GM18519 (cell line): ENCODE measurements at regions not wholly inside any gene's neighbourhood (a gene's known extent, or its start where the extent isn't known, plus 50 kb on each side); places are given as distances from the start of the nearest gene placed in this dataset.
"Not testable (repeated sequence)": the region's sequence is repeated elsewhere in the genome, so short reads cannot be mapped to it uniquely, and the experiment has no call there.

ENCODE experiments used
- ATAC-seq: cut with Tn5 transposase; IDR thresholded peaks from one replicate; pipeline ENCODE4 v1.9.1; 2021; ENCODE audit warnings: mild to moderate bottlenecking, moderate library complexity; ENCODE audit not compliant: unreplicated experiment, low FRiP score

DNA sequence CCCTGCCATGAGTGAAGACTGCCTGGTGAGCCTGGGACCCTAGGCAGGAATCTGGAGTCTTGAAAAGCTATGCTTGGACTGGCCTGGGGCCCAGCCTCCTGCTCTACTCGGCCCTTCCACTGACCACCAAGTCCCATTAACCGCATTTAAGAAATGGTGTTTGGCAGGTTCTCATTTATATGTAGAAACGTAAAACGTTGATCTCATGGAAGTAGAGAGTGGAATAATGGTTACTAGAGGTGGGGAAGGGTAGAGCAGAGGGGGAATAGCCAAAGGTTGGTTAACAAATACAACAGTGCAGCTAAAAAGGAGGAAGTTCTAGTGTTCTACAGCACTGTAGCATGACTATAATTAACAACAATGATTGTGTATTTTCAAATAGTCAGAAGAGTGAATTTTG, 72.9 kb upstream of the EED start:
- ATAC-seq: no peak

GRCh38 chr11:86167499-86168164, 76.9 kb upstream of the EED start:
- no peak for ATAC-seq

DNA sequence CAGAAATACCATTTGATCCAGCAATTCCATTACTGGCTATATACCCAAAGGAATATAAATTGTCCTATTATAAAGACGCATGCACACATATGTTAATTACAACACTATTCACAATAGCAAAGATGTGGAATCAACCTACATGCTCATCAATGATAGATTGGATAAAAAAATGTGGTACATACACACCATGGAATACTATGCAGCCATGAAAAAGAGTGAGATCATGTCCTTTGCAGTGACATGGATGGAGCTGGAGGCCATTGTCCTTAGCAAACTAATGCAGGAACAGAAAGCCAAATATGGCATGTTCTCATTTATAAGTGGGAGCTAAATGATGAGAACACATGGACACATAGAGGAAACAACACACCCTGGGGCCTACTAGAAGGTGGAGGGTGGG, 78.3 kb upstream of the EED start:
- not testable (repeated sequence) for ATAC-seq

DNA sequence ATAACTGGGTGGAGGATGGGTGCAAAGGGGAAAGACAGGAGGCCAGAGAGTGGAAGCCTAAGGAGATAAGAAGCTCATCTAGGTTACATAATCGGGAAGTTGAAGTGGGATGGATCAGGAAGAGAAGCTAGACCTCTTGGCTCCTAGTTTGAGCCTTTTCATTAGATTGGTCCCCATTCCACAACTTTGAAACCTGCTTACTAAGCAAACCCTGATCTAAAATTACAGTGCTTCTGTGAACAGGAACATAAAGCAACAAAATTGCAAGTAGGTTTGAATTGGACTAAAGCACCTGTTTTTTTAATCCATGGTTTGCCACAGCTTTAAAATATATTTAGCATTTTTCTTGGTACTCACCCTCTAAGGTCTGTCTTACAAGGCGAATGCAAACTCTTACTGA, 80.4 kb upstream of the EED start:
- no peak for ATAC-seq

GRCh38 chr11:86163221-86163876, 81.2 kb upstream of the EED start:
- not testable (repeated sequence) for ATAC-seq

DNA sequence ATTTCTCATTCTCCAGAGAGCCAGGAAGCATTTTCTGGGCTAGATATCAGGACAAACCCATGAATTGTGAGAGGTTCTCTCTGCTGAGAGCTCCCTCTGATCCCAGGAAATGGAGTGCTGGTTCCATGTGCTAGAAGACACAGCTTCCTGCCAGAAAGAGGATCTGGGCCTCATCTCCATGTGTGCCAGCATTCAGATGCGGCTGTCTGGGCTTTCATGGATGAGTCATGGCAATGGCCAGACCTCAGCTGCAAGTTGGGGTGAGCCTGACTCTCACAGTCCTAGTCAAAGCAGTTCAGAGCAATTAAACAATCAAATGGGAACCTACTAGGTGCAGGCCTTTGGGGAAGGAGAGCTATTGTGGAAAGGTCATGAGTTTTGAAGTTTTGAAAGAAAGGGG, 82.3 kb upstream of the EED start:
- ATAC-seq: no peak

- ATAC-seq: no peak
Observed at GRCh38 chr11:86161837-86162236, 82.7 kb upstream of the EED start.

- ATAC-seq: no peak
Observed at GRCh38 chr11:86161336-86161735, 83.2 kb upstream of the EED start.

DNA sequence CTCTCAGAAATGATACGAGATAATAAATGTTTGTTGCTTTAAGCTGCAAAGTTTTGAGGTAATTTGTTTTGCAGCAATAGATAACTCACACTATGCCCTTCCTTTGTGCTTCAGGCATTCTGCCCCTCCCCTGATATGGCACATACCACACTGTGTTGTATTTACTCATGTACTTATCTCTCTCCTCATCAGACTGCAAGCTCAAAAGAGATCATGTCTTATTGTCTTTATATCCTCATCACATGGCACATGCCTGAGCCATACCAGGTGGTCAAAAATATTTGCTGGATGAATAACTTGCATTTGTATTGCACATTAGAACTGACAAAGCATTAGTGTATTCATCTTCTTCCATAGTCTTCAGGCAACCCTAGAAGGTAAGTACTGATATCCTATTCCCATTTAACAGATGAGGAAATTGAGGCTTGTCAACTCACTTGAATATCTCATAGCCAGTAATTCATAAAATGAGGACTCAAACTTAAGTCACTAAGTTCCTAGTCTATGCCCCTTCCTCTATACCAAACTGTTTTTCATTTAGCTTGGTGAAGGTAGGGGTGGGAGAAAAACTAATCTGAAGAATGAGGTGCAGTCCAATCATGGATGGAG, 83.9 kb upstream of the EED start:
- no peak for ATAC-seq

GRCh38 chr11:86159581-86159891, 85.0 kb upstream of the EED start:
- ATAC-seq: no peak

DNA sequence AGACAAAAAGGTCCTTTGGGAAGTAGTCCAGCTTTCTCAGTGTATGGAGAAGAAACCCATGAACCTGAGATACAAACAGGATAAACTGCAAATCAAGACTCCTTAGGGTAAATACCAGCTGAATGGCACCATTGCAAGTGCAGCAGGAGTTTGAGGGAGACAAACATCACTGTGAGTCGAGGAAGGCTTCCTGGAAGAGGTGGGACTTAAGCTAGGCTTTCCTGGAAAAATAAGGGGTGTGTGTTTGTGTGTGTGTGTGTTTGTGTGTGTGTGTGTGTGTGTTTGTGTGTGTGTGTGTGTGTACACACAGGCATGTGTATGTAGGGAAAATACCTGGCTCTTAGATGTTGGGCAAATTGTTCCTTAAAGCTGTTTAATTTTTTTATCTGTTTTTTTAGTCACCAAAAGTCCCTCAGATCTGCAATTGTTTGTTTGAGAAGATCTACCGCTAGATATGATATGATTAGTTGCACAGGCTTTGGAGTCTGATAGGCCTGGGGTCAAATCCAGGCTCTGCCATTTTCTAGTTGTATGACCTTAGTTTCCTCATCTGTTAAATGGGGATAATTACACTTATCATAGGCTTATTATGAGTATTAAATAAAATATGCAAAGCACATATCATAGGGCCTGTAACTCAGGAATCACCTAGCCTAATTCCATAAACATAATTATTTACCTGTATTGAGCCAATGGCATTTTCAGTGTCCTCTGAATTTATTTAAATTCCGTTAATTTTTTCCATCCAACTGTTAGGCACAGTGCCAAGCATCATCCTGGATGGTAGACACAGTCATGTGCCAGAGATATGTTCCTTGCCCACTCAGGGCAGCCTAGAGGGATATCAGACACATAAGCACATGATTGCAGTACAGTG, 85.6 kb upstream of the EED start:
- ATAC-seq: no peak

DNA sequence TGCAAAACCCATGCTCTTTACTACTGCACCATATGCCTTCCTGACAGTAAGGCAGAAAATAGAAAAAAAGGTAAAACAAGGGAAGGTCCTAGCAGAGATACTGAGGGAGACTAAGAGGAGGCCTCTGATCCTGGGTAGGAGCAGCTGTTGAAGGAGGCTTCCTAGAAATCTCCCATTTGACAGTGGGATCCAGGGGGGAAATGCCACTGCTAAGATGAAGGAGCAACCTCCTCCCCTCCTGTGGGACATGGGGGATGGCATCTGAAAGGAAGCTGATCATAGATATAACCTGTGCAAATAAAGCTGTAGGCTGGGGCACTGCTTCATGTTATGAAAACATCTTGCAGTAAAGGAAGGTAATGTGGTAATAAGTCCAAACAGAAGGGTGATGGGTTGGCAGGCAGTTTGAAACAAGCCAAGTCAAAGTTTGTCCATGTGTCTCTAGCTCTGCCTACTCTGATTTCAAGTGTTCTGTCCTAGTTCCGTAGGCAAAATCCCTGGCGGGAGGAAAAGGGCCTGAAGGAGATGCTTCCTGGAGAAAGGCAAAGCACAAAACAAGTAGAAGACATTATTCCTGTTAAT, 86.7 kb upstream of the EED start:
- no peak for ATAC-seq

GRCh38 chr11:86156397-86156955, 87.6 kb upstream of the PICALM start:
- no peak for ATAC-seq

DNA sequence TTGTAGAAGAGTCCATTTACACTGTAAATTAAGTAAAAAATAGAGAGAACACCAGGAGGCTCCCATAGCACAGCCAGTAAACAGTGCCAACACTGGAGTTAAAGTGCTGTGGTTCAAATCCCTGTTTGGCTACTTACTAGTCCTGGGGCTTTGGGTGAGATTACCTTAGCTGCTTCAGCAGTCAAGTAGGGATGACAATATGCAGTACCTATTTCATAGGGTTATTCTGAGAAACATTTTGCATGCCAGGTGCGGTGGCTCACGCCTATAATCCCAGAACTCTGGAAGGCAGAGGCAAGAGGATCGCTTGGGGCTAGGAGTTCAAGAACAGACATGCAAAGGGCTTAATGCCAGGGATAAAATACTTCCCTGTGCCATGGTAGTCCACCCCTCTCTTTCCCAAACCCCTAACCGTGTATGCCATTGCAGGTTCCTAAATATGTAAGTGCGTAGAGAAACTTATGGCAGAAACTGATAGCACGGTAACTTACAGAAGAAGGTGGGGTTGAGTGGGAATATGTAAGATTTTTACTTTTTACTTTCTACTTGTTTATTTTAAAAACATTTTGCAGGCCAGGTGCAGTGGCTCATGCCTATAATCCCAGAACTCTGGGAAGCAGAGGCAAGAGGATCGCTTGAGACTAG, 86.4 kb upstream of the PICALM start:
- ATAC-seq: no peak

GRCh38 chr11:86153439-86153838, 84.6 kb upstream of the PICALM start:
- no peak for ATAC-seq

DNA sequence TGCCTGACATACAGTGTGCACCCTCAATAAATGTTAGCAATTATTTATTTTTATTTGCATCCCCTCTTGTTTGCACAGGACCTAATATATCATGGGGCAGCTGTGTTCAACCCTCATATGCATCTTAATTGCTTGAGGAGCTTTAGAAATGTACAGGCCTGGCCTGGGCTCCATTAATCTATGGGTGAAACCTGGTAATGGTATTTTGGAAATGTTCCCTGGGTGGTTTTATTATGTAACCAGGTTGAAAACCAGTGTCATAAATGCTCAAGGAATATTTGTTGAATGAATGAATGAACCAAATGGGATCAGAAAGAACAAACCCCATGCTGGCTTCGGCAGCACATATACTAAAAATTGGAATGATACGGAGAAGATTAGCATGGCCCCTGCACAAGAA, 84.0 kb upstream of the PICALM start:
- ATAC-seq: no peak

GRCh38 chr11:86152006-86152862, 83.3 kb upstream of the PICALM start:
- ATAC-seq: no peak

DNA sequence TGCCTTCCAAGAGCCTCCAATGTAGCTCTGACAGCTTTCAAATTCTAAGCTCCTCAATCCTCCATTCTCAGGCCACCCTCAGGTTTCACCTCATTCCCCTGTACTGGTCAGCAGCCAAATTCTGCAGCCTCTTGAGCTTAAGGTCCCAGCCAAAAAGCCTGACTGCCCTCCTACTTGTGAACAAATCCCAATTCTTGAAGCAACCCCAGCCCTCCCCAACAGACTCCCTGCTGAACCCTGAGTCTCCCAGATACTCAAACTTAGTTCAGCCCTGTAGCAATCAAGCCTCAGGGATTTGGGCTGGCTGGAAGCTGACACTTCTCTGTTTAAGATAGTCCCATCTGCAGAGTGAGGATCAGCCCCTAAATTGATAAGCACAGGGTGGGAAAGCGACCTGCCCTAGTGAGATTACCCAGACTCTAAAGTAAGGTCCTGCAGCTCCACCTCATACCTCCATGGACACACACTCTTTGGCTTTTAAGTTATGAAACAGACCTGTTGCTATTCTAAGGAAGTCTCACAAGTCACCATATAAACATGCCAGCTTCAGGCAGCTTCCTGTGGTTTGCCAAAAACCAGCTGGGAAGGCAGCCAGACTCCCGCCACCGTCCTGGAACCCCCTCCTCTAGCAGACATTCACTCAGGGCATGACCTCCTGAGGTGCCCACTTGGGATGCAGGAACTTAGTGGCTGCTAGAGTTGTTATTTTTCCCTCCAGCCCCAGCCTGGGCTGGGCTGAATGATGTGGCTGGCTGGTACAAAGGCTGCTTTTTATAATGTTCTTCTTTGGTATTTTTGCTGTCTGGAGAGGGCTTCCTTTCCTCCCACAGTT, 82.5 kb upstream of the PICALM start:
- no peak for ATAC-seq

DNA sequence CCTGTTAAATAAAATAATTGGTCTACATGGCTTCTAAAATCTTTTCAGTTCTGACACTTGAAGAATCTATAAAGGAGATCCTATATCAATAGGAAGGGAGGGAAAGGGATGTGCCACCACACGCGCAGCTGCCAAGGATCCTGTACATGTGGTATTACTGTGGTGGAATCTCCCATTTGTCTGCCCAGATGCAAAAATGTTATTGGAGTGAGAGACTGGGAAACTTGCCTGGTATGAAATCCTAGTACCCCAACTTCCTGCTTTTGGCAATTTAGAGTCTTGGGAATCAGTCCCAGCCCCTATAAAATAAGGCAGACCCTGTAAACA, 81.9 kb upstream of the PICALM start:
- no peak for ATAC-seq
